B cell (primary cell): ENCODE measurements at regions not wholly inside any gene's neighbourhood (a gene's known extent, or its start where the extent isn't known, plus 50 kb on each side); places are given as distances from the start of the nearest gene placed in this dataset.

Source experiments
- EZH2 ChIP-seq: IDR thresholded peaks from 2 replicates; pipeline ENCODE4 v1.6.1; 2012; ENCODE audit warnings: borderline replicate concordance, low read depth, mild to moderate bottlenecking, moderate library complexity, low read length; ENCODE audit not compliant: insufficient read depth, poor library complexity, severe bottlenecking
- TF ChIP-seq, protein P1 (sequence below): fragments of 200-600 bp; IDR thresholded peaks from one replicate; pipeline ENCODE4 v1.8.0; 2022; ENCODE audit warnings: antibody characterized with exemption, mild to moderate bottlenecking

GRCh38 chr18:40046596-40046995 lies 1908.4 kb upstream of the PIK3C3 start:
- TF ChIP-seq, protein P1, sequence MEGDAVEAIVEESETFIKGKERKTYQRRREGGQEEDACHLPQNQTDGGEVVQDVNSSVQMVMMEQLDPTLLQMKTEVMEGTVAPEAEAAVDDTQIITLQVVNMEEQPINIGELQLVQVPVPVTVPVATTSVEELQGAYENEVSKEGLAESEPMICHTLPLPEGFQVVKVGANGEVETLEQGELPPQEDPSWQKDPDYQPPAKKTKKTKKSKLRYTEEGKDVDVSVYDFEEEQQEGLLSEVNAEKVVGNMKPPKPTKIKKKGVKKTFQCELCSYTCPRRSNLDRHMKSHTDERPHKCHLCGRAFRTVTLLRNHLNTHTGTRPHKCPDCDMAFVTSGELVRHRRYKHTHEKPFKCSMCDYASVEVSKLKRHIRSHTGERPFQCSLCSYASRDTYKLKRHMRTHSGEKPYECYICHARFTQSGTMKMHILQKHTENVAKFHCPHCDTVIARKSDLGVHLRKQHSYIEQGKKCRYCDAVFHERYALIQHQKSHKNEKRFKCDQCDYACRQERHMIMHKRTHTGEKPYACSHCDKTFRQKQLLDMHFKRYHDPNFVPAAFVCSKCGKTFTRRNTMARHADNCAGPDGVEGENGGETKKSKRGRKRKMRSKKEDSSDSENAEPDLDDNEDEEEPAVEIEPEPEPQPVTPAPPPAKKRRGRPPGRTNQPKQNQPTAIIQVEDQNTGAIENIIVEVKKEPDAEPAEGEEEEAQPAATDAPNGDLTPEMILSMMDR = no peak
- no peak for TF ChIP-seq EZH2
